Kidney tubule cell (primary cell): ENCODE measurements at regions not wholly inside any gene's neighbourhood (a gene's known extent, or its start where the extent isn't known, plus 50 kb on each side); places are given as distances from the start of the nearest gene placed in this dataset.
A peak's percentile ranks its signal among the peaks of the same experiment; 100 is the strongest.

Experiments
- DNase-seq: peaks from one replicate; pipeline ENCODE4 v3.0.0-alpha.2; 2018; ENCODE audit warnings: low spot score

GRCh38 chr18:78115896-78116561 lies 863.6 kb upstream of the SALL3 start:
- DNase-seq = peak; percentile 1

- no peak for DNase-seq
Measured at GRCh38 chr18:78123144-78123909, 856.3 kb upstream of the SALL3 start.

DNA sequence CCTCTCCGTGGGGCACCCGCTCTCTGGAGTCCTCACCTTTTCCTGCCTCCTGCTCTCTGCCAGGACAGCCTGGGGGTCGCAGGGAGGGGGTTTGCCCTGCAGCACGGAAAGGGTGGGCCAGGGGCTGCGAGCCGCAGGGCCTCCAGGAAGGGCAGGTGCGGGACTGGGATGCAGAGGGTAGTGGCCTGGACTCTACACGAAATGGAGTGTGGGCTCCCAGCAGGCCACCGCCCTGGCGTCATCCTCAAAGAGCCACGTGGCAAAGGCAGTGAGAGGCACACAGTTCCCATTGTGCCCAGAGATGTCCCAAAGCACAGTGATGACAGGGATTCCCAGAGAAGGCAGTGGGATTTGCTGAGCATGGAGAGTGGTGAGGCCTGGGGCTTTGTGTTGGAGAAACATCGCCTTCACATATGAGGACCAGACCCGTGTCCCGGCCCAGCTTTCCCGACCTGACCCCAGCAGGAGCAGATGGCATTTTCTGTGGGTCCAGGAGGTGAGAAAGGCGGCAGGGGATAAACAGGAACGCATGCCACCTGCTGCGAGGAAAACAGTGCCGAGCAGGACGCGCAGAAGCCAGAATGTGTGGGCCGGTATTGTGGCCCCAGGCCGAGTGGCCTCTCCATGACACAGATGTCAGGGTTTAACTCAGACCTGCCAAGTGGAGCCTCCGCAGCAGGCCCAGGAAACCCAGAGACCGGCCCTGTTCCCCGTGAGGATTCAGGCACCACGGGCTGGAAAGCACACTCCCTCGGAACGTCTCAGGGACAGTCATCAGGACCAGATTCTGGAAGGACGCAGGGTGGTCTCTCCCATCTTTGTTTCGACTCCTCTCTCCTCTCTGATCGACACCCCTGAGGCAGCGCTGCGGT lies 855.5 kb upstream of the SALL3 start:
- DNase-seq = no peak

DNA sequence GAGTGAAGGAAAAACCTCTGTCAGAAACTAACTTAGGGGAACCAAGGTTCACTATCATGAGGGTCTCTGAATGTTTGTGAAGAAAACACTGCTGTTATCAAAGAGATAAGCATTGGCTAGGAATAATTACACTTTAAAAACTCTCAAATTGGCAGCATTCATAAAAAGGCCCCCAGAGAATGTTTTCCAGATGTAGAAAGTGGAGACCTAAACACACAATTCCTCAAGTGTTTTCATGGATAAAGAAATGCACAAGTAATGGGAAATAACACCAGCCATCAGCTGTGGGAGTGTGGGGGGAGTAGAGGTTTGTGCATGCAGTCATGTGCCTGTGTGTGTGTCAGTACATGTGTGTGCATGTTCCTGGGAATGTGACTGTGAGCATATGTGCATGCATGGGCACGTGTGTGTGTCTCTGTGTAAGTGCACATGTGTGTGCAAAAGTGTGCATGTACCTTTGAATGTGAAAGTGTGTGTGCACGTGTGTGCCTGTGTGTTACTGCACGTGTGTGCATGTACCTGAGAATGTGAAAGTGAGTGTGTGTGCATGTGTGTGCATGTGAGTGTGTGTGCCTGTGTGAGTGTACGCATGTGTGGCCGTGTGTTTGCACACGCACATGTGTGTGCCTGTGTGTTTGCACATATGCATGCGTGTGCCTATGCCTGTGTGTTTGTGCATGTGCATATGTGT lies 854.3 kb upstream of the SALL3 start:
- DNase-seq = no peak

DNA sequence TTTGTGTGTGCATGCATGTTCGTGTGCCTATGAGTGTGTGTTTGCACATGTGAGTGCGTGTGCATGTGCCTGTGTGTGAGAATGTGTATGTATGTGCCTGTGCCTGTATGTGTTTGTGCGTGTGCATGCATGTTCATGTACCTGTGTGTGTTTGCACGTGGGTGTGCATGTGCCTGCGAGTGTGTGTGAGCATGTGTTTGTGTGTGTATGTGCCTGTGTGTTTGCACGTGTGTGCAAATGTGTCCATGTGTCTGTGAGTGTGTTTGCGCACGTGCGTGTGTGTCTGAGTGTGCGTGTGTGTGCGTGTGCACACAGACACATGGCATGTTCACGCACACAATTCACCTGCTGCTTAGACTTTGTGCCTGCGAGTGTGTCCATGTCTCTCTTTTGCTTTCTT lies 853.5 kb upstream of the SALL3 start:
- no peak for DNase-seq

DNA sequence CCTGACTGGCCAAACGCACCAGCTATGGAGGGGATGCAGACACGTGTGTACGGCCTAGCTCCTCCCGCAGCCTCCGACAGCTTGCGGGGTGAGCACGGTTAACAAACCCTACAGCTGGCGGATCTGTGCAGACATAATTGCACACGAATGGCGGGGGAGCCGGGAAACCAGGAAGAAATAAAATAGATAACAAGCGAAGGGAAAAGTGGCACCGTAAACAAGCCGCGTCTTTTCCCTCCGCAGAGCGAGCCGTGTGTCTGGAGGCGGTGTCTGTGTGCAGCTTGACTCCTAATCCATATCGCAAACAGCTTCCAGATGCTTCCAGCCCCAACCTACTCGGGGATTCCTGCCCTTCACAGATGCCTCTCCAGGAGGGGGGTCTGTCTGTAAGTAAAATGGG lies 853.1 kb upstream of the SALL3 start:
- DNase-seq = no peak

DNA sequence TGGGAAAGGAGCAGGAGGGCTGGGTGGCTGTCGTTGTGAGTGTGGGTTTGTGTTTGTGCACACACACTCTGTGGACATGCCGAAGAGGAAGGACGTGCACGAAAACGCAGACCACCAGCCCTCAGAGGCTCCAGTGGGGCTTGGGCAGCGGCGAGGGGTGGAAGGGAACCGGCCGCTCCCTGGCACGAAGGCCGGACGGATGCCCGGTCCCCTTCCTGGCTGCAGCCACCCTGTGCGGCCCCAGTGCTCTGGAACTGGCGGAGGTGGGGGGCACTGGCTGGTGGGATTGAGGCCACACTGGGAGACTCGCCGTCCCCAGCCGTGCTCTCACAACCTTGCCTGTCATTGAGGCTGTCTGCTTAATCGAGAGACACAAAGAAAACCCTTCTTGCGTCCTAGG lies 852.6 kb upstream of the SALL3 start:
- DNase-seq = no peak

- no peak for DNase-seq
Measured at GRCh38 chr18:78128004-78128403, 851.6 kb upstream of the SALL3 start.

DNA sequence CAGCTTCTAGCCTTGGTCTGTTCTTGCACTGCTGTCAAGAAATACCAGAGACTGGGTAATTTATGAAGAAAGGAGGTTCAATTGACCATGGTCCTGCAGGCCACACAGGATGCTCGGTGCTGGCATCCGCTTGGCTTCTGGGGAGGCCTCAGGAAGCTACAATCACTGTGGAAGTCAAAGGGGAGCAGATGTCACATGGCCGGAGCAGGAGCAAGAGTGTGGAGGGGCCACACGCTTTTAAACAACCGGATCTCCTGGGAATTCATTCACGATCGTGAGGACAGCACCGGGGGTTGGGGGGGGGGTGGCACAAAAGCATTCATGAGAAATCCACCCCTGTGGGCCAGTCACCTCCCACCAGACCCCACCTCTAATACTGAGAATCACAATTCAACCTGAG lies 850.4 kb upstream of the SALL3 start:
- no peak for DNase-seq

DNA sequence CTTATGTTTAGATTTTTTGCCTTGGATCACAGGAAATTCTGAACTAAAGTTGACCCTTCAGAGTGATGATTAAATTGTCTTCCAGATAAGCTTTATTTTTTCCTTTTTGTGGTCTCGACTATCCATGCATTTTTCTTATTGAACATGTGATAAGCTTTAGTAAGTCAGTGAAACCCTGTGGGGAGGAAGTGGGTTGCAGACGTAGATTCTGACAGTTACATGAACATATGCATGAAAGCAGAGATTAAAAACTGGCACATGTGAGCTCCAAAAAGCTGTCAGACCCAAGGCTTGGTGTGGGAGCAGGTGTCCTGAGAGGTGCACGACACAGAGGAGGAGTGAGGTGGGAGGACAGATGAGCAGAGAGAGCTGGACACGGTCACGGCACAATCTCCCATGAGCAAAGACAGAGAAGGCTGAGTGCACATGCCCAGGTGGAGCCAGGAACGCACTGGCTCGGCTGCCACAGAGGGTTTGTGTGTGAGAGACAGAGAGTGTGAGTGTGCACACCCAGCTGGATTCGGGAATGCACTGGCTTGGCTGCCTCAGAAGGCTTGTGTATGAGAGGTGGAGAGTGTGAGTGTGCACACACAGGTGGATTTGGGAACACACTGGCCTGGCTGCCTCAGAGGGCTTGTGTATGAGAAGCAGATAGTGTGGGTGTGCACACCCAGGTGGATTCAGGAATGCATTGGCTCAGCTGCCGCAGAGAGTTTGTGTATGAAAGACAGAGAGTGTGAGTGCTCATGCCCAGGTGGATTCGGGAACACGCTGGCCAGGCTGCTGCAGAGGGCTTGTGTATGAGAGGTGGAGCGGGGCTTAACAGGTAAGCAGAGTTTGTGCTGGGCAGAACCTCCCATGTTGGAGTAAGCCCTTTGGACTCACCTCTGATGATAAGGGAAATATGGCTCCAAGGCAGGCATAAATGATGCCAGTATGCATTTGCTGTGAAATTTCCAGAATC lies 849.1 kb upstream of the SALL3 start:
- no peak for DNase-seq

DNA sequence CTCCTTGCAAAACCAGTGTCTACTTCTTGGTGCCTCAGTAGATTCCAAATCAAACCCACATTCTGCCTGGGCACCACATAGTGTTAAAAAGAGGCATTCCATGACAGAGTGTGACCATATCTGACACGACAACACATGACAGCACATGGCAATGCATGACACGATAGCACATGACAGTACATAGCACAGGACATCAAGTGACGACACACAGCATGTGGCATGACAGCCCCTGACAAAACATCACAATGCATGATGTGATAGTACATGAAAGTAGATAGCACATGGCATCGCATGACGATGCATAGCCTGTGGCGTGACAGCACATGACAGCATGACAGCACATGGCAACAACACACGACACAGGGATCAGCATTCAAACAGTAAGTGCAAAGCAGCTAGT lies 845.9 kb upstream of the SALL3 start:
- no peak for DNase-seq

GRCh38 chr18:78136986-78137385 lies 842.6 kb upstream of the SALL3 start:
- DNase-seq = no peak

DNA sequence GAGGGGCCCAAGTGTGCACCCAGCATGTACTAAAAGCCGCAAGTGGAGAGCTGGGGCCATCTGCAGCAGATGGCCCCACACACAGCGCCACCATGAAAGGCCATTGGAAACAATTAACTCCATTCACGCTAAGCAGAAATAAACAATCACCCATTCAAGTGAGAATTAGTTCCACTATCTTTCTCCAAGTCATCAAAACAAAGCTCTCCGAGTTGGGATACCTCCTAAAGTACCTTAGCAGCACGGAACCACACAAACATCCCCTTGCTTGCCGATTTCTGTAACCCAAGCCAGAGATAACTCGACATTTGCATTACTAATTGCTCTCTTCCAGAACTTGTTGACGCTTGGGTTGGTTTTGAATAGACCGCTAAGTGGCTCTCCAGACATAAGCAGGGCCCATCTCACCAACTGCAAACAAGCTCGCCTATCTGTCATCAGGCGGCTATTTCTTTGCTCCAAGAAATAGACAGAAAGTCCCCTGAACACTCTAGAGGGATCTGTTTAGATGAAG lies 840.6 kb upstream of the SALL3 start:
- no peak for DNase-seq

DNA sequence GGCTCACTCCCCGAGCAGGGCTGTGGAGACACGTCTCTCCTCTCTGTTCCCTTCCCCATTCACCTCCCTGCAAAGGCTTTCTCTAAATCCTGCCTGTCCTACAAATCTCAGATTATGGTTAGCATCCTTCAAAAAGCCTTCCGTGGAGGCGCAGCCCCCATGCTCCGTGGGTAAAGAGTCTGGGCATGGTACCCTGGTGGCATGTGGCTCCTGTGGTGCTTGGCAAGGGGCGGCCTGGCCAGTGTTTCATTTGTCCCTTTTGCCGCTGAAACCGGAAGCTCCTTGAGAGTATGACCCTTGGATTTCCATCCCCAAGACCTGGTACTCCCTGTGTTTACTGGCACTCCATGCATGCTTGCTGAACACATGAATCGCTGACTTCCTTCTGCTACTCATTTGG lies 839.3 kb upstream of the SALL3 start:
- no peak for DNase-seq

DNA sequence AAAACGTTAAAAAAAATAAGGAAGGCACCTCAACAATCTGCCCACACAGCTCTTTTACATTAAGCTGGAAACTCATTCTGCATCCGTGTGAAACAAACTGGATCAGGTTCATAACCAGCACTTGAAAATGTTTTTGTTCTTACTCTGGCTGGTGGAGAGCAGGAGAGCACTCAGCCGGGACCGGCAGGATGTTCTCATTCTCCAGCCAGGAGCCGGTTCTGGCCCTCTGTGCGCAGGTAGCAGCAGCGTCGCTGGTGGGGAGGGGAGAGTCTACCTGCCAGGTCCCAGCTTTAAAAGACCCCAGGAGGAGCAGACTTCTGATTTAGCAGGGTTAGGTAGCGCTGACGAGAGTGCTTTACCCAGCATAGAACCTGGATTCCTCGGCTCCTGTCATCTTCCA lies 834.9 kb upstream of the SALL3 start:
- DNase-seq = no peak

DNA sequence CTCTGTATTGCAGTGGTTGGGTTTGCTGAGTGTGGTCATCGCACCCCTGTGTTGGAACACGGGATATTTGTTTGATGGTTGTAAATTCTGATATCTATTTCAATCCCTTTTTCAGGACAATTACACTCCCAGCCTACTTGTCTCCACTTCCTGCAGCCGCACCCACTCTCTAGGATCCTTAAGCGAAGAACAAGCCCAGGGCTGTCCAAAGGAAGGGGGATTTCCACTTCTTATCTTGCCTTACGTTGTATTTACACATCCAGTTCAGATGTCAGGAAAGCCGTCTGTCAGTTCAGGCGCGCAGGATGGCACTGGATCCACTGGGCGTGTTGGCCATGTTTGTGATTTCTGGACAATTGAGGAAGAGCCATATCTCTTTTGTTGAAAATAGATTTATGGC lies 834.5 kb upstream of the SALL3 start:
- DNase-seq = no peak

DNA sequence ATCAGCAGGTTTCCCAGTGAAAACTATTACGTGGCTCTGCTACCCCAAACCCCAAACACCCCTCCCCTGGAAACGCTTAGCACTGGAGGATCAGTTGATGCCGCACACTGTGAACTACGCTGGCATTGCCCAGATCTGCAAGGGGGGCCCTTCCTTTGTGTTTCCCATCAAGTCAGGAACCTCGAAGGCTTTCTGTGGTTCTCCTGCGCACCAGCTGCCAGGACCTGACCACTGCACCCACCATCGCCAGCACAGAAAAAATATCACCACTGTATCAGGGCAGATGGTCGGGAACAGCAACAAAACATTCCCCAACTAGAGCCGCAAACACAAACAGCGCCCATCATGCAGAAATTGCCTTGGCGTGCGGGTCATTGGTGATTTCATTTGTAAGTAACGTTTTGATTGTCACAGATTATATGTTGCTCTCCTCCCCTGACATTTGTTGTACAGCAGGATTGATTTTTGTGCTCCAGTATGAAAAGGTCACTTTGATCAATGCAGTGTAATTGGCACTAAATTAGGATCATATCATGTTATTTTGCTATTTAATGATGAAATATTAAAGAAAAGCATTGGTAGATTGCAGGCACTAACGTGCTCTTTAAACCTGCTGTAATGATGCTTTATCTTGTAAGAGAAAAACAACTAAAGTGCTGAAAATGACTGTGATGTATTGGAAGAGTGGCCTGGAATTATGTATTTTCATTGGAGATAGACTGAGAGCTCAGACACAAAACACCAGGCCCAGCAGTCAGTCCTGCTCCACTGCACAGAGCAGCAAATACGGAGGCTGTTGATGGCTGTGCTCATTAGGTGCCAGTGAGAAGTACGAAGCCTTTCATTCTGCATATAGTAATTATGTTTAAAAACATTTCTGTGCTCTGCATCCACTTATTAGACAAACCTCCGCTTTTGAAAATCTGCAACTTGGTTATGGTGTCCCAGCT lies 833.2 kb upstream of the SALL3 start:
- no peak for DNase-seq

DNA sequence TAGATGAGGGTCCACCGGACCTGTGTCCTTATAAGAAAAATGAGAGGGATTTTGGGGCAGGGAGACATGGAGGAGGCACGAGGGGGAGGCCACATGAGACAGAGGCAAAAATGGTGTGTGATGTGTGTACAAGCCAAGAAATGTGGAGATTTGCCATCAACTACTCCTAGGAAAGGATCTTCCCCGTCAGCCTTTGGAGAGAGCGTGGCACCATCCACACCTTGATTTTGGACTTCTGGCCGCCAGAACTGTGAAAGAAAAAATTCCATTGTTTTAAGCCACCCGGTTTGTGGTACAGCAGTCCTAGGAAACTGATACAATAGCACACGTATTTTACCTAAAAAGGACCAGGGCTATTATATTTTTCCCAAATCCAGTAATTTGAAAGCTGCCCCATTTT lies 829.0 kb upstream of the SALL3 start:
- no peak for DNase-seq

- no peak for DNase-seq
Measured at GRCh38 chr18:78151234-78151633, 828.4 kb upstream of the SALL3 start.
